ENCODE measurements at regions not wholly inside any gene's neighbourhood (a gene's known extent, or its start where the extent isn't known, plus 50 kb on each side); places are given as distances from the start of the nearest gene placed in this dataset.

- DNase-seq = no peak
Measured at GRCh38 chr15:77818484-77819047, 185.9 kb upstream of the LINGO1 start.

DNA sequence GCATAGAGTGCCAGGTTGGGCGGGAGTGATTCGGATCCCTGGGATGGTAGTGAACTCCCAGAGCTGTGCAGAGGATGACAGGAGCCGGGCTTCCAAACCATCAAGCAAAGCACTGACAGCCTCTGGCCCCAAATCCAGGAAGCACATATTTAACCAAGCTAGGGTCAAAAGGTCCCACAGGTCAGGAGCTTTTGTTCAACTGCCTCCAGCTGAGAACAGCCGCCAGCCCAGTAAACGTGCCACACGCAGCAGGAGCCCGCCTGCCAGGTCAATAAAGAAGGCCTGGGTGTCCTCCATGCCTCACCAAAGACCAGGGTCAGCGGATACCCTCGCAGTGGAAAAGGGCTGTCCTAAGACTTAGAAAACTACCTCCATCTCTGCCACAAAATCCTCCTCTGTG, 184.7 kb upstream of the LINGO1 start:
- no peak for DNase-seq

DNA sequence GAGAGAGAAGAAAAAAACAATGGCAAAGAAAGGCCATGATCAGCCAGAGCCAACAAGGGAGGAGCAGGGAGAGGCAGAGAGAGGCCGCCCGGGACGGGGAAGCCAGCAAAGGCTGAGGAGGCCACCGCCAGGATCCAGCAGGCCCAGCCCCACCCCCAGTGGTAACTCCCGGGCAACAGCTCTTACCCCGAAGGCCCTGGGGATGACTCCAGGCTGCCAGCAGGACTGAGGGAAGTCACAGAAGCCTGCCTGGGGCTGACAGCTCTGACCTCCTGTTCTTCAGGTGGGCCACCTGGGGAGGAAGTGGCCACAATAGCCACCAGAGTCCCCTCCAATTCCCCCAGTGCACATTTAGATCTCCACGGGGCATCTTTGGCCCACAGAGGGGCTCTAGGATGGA, 184.3 kb upstream of the LINGO1 start:
- DNase-seq = no peak

- DNase-seq = no peak
Measured at GRCh38 chr15:77815015-77815414, 182.3 kb upstream of the LINGO1 start.

DNA sequence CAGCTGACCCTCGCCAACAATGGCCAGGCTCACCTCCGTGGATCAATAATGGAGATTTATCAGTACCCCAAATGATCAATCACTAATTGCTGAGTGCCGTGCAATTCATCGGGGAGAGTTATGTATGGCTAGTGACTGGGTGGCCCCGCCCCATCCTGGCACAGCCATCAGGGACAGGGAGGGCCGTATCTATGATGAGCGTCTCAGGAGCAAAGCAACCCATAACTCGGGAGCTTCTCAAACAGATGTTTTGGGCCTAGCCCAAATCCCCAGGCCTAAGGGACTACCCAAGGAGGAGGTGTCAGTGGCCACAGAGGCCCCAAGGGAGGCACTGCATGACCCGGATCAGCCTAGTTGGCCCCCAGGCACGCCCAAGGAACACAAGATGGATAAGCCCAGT, 180.0 kb upstream of the LINGO1 start:
- no peak for DNase-seq

DNA sequence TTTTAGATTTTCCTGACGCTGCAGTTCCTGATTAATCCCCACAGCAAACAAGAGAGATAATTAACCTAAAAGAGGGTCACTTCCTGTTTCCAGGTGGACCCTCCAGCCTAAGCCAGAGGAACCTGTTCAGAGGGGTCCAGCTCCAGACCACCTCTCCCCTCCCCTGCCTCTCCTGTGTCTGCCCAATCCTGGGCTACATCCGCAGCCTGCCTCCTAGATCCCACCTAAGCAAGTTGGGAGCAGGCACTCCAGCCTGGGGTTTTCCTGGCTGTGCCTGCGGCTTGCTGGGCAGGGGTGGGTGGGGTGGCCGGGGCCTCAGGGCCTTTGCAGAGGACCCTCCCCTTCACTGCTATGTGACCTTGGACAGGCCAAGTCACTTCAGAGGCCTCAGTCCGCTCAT, 178.6 kb upstream of the LINGO1 start:
- no peak for DNase-seq

- DNase-seq = no peak
Measured at GRCh38 chr15:77810130-77810571, 177.4 kb upstream of the LINGO1 start.

GRCh38 chr15:77808581-77809177, 176.0 kb upstream of the LINGO1 start:
- DNase-seq = no peak

GRCh38 chr15:77808075-77808474, 175.4 kb upstream of the LINGO1 start:
- DNase-seq = no peak

DNA sequence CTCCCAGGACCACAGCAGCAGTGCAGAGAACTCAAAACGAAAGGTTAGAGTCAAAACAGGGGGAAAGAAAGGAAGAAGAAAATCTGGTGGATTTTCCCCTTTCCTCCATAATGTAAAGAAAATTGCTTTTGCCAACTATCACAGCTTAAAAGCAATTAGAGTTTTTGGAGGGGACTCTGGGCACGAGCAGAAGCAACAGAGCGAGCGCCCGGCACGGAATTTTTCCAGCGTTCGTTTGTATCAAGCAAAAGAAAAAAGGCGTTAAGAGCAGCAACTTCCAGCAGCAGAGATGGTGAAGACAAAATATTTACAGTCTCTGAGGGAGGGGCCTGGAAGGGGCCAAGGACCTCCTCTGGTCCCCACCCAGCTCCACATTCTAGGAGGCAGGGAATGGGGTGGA, 174.9 kb upstream of the LINGO1 start:
- DNase-seq = no peak

- DNase-seq = no peak
Measured at GRCh38 chr15:77807115-77807514, 174.4 kb upstream of the LINGO1 start.

DNA sequence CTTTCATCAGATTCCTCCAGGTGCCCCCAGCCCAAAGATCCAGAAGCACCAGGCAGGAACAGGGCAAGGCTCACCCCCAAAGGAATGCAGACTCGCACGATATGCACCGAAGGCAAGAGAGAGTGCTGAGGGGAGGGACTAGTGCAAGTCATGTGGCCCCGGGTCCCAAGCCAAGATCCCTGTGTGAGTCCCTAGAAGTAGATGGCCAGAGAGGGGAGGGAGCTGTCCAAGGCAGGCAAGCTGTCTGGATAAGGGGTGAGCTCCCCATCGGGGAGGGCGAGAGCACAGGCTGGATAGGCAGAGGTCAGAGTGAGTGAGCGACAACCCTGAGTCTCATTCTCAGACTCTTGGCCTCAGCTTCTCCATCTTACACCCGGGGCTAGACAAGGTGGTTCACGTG, 171.5 kb upstream of the LINGO1 start:
- no peak for DNase-seq

- DNase-seq = no peak
Measured at GRCh38 chr15:77803487-77803886, 170.8 kb upstream of the LINGO1 start.

GRCh38 chr15:77800305-77800704, 167.6 kb upstream of the LINGO1 start:
- no peak for DNase-seq

DNA sequence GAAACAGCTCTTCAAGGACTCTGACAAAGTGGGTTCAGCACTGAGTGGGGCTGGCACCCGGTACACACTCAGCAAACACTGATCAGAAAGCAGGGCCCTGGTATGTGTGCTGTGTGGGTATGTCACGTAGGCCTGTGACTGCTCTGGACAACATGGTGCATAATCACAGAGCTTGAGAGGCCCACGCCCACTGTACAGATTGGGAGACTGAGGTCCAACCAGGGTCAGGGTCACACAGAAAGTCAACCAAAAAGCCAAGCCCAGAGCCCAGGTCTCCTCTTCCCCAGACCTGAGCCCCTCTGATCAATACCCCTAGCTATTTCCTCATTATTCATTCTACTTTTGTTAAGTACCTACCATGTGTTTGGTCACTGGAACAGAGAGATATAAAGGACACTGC, 166.1 kb upstream of the LINGO1 start:
- no peak for DNase-seq

- DNase-seq = no peak
Measured at GRCh38 chr15:77798151-77798835, 165.6 kb upstream of the LINGO1 start.

DNA sequence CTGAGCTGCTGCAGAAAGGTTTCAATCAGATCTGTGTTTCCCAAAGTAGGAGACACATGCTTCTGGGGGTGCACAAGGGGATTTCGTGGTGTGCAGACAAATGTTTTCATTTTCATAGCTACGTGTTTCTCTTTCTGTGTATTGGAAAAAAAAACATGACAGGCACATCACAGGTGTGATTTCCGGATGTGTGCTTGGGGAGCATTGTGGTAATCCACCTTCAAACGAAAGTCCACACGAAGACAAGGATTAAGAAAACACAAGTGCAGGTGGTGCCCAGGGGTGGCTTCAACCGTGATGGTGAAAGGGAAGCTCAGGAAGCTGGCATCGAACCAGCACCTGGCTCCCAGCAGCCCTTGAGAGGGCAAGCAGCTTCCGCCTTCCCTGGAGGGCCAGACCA, 164.6 kb upstream of the LINGO1 start:
- no peak for DNase-seq

DNA sequence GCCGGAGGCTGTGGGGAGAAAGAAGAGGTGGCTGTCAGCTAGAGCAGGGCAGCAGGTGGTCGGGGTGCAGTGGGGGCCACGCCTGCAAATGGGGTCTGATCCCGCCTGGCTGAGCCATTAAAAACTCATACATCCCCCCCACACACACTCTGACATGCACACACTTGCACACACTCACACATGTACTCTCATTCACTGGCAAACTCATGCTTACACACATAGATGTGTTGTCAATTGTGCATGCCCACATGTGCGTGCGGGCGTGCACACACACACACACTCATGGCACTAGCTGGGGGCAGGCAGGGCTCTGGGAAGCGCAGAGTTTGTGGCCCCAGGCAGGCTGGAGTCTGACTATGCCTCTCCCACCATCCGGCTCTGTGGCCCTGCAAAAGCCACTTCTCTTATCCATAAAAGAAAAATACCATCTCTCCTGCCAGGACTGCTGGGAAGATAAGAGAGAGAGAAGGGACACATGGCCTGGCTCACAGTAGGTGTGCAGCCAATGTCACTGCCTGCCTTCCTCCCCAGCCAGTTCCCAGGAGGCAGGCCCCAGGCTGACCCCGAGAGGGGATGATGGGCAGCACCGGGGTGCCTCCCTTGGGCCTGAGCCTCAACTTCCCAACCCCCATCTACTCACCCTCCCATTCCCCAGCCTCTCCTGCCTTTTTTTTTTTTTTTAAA, 163.5 kb upstream of the LINGO1 start:
- DNase-seq = no peak

GRCh38 chr15:77795446-77795845, 162.7 kb upstream of the LINGO1 start:
- no peak for DNase-seq

DNA sequence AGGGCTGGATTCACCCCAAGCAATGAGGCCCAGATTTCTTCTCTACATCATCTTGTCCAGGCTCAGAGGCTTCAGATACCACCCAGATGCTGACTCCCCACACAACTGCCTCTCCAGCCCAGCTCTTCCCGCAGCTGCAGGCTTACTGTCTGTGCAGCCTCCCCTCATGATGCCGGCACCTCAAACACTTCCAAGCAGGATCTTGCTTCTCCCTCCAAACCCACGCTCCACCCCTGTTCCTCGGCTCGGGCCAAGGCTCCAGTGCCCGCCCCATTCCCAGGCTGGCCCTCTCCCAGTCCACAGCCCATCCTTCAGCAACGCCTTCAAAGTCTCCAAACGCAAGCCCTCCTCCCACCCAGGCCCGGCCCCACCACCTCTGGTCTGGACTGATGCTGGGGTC, 159.2 kb upstream of the LINGO1 start:
- no peak for DNase-seq

DNA sequence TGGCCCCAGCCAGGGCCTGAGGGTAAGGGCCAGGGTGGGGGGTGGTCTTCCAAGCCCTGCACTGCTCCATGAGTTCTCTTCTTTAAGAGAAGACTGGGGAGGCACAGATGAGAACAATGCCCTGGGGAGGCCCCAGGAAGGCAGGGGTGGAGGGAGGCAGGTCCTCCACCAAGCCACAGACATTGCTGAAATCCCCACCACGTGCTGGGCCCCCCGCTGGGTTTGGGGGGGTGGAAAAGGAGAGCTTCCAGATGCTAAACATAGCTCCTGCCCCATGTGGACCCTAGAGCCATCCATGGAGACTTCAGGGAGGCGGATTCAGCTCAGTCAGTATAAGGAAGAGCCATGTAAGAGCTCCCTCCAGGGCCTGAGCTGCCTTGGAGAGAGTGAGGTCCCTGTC, 157.8 kb upstream of the LINGO1 start:
- DNase-seq = no peak

DNA sequence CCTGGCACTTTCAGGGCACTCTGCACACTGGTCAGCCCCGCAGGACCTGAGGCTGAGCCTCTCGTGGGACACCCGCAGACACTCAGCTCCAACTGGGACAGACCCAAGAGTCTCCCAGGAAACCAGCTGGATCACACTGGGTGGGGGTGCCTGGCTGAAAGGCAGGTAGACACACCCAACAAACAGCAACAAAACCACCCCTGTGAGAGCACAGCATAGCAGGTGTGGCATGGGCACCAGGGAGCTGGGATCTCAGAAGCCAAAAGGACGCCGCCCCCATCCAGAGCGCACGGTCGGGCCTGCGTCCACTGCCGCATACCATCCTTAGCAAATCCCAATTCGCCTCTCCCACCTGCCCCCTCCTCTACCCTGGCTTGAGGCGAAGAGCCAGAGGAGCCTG, 154.2 kb upstream of the LINGO1 start:
- no peak for DNase-seq

GRCh38 chr15:77786181-77786890, 153.6 kb upstream of the LINGO1 start:
- DNase-seq = no peak
